HG03103 (cell line): ENCODE measurements at regions not wholly inside any gene's neighbourhood (a gene's known extent, or its start where the extent isn't known, plus 50 kb on each side); places are given as distances from the start of the nearest gene placed in this dataset.

Source experiments
- ATAC-seq: cut with Tn5 transposase; IDR thresholded peaks from one replicate; pipeline ENCODE4 v1.9.1; 2021; ENCODE audit warnings: low read depth; ENCODE audit not compliant: unreplicated experiment

GRCh38 chr9:96020792-96021550 lies 145.5 kb downstream of the ERCC6L2 start:
- ATAC-seq: no peak

- ATAC-seq: no peak
Observed at GRCh38 chr9:96020300-96020791, 144.9 kb downstream of the ERCC6L2 start.
